ENCODE measurements at regions not wholly inside any gene's neighbourhood (a gene's known extent, or its start where the extent isn't known, plus 50 kb on each side); places are given as distances from the start of the nearest gene placed in this dataset.

- H3K27ac Mint-ChIP-seq: no peak overlapping the region
- no peak overlapping the region for H3K4me3 Mint-ChIP-seq
- no peaks in the 10 kb centered on the region for H3K36me3 Mint-ChIP-seq (ENCODE audit: low read depth)
- H3K9me3 Mint-ChIP-seq: no peaks in the 10 kb centered on the region
- no peaks in the 10 kb centered on the region for H3K4me1 Mint-ChIP-seq (ENCODE audit: low read depth)
- peaks cover 6% of the 10 kb centered on the region for H3K27me3 Mint-ChIP-seq (ENCODE audit: low read depth)
Observed at GRCh38 chr15:91553196-91553854, 300.2 kb upstream of the SLCO3A1 start.

- H3K4me3 Mint-ChIP-seq: no peak overlapping the region
- no peaks in the 10 kb centered on the region for H3K36me3 Mint-ChIP-seq (ENCODE audit: low read depth)
- H3K9me3 Mint-ChIP-seq: no peaks in the 10 kb centered on the region
- no peaks in the 10 kb centered on the region for H3K4me1 Mint-ChIP-seq (ENCODE audit: low read depth)
- H3K27me3 Mint-ChIP-seq (ENCODE audit: low read depth): peaks cover 8% of the 10 kb centered on the region
- H3K27ac Mint-ChIP-seq: no peak overlapping the region
Observed at GRCh38 chr15:91555312-91555711, 298.2 kb upstream of the SLCO3A1 start.

- H3K4me1 Mint-ChIP-seq (ENCODE audit: low read depth): no peaks in the 10 kb centered on the region
- no peak overlapping the region for H3K4me3 Mint-ChIP-seq
- peaks cover 15% of the 10 kb centered on the region for H3K27me3 Mint-ChIP-seq (ENCODE audit: low read depth)
- no peaks in the 10 kb centered on the region for H3K9me3 Mint-ChIP-seq
- no peaks in the 10 kb centered on the region for H3K36me3 Mint-ChIP-seq (ENCODE audit: low read depth)
- no peak overlapping the region for H3K27ac Mint-ChIP-seq
Observed at GRCh38 chr15:91556926-91557325, 296.6 kb upstream of the SLCO3A1 start.

- H3K27me3 Mint-ChIP-seq (ENCODE audit: low read depth): peaks cover 24% of the 10 kb centered on the region
- H3K4me3 Mint-ChIP-seq: no peak overlapping the region
- no peaks in the 10 kb centered on the region for H3K4me1 Mint-ChIP-seq (ENCODE audit: low read depth)
- H3K27ac Mint-ChIP-seq: no peak overlapping the region
- H3K9me3 Mint-ChIP-seq: no peaks in the 10 kb centered on the region
- no peaks in the 10 kb centered on the region for H3K36me3 Mint-ChIP-seq (ENCODE audit: low read depth)
Observed at GRCh38 chr15:91559066-91559465, 294.4 kb upstream of the SLCO3A1 start.

GRCh38 chr15:91561371-91562100, 292.0 kb upstream of the SLCO3A1 start:
- H3K27me3 Mint-ChIP-seq (ENCODE audit: low read depth): peaks cover 28% of the 10 kb centered on the region
- H3K4me1 Mint-ChIP-seq (ENCODE audit: low read depth): no peaks in the 10 kb centered on the region
- H3K4me3 Mint-ChIP-seq: no peak overlapping the region
- H3K9me3 Mint-ChIP-seq: no peaks in the 10 kb centered on the region
- H3K27ac Mint-ChIP-seq: no peak overlapping the region
- no peaks in the 10 kb centered on the region for H3K36me3 Mint-ChIP-seq (ENCODE audit: low read depth)

GRCh38 chr15:91562698-91563097, 290.8 kb upstream of the SLCO3A1 start:
- H3K27me3 Mint-ChIP-seq (ENCODE audit: low read depth): peaks cover 30% of the 10 kb centered on the region
- no peaks in the 10 kb centered on the region for H3K36me3 Mint-ChIP-seq (ENCODE audit: low read depth)
- H3K9me3 Mint-ChIP-seq: no peaks in the 10 kb centered on the region
- no peaks in the 10 kb centered on the region for H3K4me1 Mint-ChIP-seq (ENCODE audit: low read depth)
- no peak overlapping the region for H3K27ac Mint-ChIP-seq
- H3K4me3 Mint-ChIP-seq: no peak overlapping the region

- H3K27ac Mint-ChIP-seq: no peak overlapping the region
- H3K36me3 Mint-ChIP-seq (ENCODE audit: low read depth): no peaks in the 10 kb centered on the region
- no peak overlapping the region for H3K4me3 Mint-ChIP-seq
- no peaks in the 10 kb centered on the region for H3K4me1 Mint-ChIP-seq (ENCODE audit: low read depth)
- H3K9me3 Mint-ChIP-seq: no peaks in the 10 kb centered on the region
- H3K27me3 Mint-ChIP-seq (ENCODE audit: low read depth): peaks cover 35% of the 10 kb centered on the region
Observed at GRCh38 chr15:91564631-91565030, 288.9 kb upstream of the SLCO3A1 start.

GRCh38 chr15:91566141-91566540, 287.4 kb upstream of the SLCO3A1 start:
- Mint-ChIP-seq H3K9me3 (no peaks in the 10 kb centered on the region), H3K4me1 (ENCODE audit: low read depth) (no peaks in the 10 kb centered on the region), H3K27ac (no peak overlapping the region), H3K4me3 (no peak overlapping the region), H3K36me3 (ENCODE audit: low read depth) (no peaks in the 10 kb centered on the region), H3K27me3 (ENCODE audit: low read depth) (peaks cover 30% of the 10 kb centered on the region)

GRCh38 chr15:91568036-91568435, 285.5 kb upstream of the SLCO3A1 start:
- Mint-ChIP-seq H3K27ac (no peak overlapping the region), H3K4me1 (ENCODE audit: low read depth) (no peaks in the 10 kb centered on the region), H3K4me3 (no peak overlapping the region), H3K9me3 (no peaks in the 10 kb centered on the region), H3K27me3 (ENCODE audit: low read depth) (peaks cover 32% of the 10 kb centered on the region), H3K36me3 (ENCODE audit: low read depth) (peaks cover 2% of the 10 kb centered on the region)

- H3K9me3 Mint-ChIP-seq: no peaks in the 10 kb centered on the region
- peaks cover 2% of the 10 kb centered on the region for H3K36me3 Mint-ChIP-seq (ENCODE audit: low read depth)
- peaks cover 23% of the 10 kb centered on the region for H3K27me3 Mint-ChIP-seq (ENCODE audit: low read depth)
- H3K4me1 Mint-ChIP-seq (ENCODE audit: low read depth): no peaks in the 10 kb centered on the region
- H3K4me3 Mint-ChIP-seq: no peak overlapping the region
- no peak overlapping the region for H3K27ac Mint-ChIP-seq
Observed at GRCh38 chr15:91572110-91572509, 281.4 kb upstream of the SLCO3A1 start.

GRCh38 chr15:91576096-91576495, 277.4 kb upstream of the SLCO3A1 start:
- H3K36me3 Mint-ChIP-seq (ENCODE audit: low read depth): peaks cover 2% of the 10 kb centered on the region
- no peak overlapping the region for H3K27ac Mint-ChIP-seq
- H3K9me3 Mint-ChIP-seq: no peaks in the 10 kb centered on the region
- no peak overlapping the region for H3K4me3 Mint-ChIP-seq
- peaks cover 13% of the 10 kb centered on the region for H3K27me3 Mint-ChIP-seq (ENCODE audit: low read depth)
- no peaks in the 10 kb centered on the region for H3K4me1 Mint-ChIP-seq (ENCODE audit: low read depth)

GRCh38 chr15:91578511-91578910, 275.0 kb upstream of the SLCO3A1 start:
- H3K36me3 Mint-ChIP-seq (ENCODE audit: low read depth): no peaks in the 10 kb centered on the region
- H3K27ac Mint-ChIP-seq: no peak overlapping the region
- H3K4me3 Mint-ChIP-seq: no peak overlapping the region
- H3K9me3 Mint-ChIP-seq: peaks cover 7% of the 10 kb centered on the region
- H3K4me1 Mint-ChIP-seq (ENCODE audit: low read depth): no peaks in the 10 kb centered on the region
- peaks cover 16% of the 10 kb centered on the region for H3K27me3 Mint-ChIP-seq (ENCODE audit: low read depth)

- Mint-ChIP-seq H3K4me1 (ENCODE audit: low read depth) (no peaks in the 10 kb centered on the region), H3K9me3 (peaks cover 7% of the 10 kb centered on the region), H3K27ac (no peak overlapping the region), H3K27me3 (ENCODE audit: low read depth) (peaks cover 20% of the 10 kb centered on the region), H3K4me3 (no peak overlapping the region), H3K36me3 (ENCODE audit: low read depth) (no peaks in the 10 kb centered on the region)
Observed at GRCh38 chr15:91584895-91585294, 268.6 kb upstream of the SLCO3A1 start.

GRCh38 chr15:91586560-91586959, 266.9 kb upstream of the SLCO3A1 start:
- Mint-ChIP-seq H3K27ac (no peak overlapping the region), H3K27me3 (ENCODE audit: low read depth) (peaks cover 16% of the 10 kb centered on the region), H3K4me3 (no peak overlapping the region), H3K4me1 (ENCODE audit: low read depth) (no peaks in the 10 kb centered on the region), H3K36me3 (ENCODE audit: low read depth) (no peaks in the 10 kb centered on the region), H3K9me3 (peaks cover 7% of the 10 kb centered on the region)

GRCh38 chr15:91589360-91589759, 264.1 kb upstream of the SLCO3A1 start:
- H3K36me3 Mint-ChIP-seq (ENCODE audit: low read depth): no peaks in the 10 kb centered on the region
- H3K27ac Mint-ChIP-seq: no peak overlapping the region
- H3K9me3 Mint-ChIP-seq: no peaks in the 10 kb centered on the region
- no peak overlapping the region for H3K4me3 Mint-ChIP-seq
- peaks cover 7% of the 10 kb centered on the region for H3K27me3 Mint-ChIP-seq (ENCODE audit: low read depth)
- no peaks in the 10 kb centered on the region for H3K4me1 Mint-ChIP-seq (ENCODE audit: low read depth)
